NCI-H524 (cell line): ENCODE measurements at regions not wholly inside any gene's neighbourhood (a gene's known extent, or its start where the extent isn't known, plus 50 kb on each side); places are given as distances from the start of the nearest gene placed in this dataset.
A peak's percentile ranks its signal among the peaks of the same experiment; 100 is the strongest.

Experiments
- DNase-seq, 2 experiments: peaks; one replicate each; lab custom pipeline; 2025; lab: John Stamatoyannopoulos, UW

- DNase-seq: no peak
These were observed 609.5 kb upstream of the SLC8A1 start for GRCh38 chr2:41061356-41061755.

- DNase-seq: no peak
These were observed 610.4 kb upstream of the SLC8A1 start for GRCh38 chr2:41062336-41062735.

GRCh38 chr2:41066168-41066567 is 614.3 kb upstream of the SLC8A1 start:
- no peak for DNase-seq

- no peak for DNase-seq
These were observed 616.9 kb upstream of the SLC8A1 start for GRCh38 chr2:41068740-41069139.

- DNase-seq: peak in 1 of 2 experiments; percentile 71
These were observed 626.5 kb upstream of the SLC8A1 start for GRCh38 chr2:41078341-41078740.

GRCh38 chr2:41079011-41079410 is 627.1 kb upstream of the SLC8A1 start:
- DNase-seq: peak; percentile 14 to 74

GRCh38 chr2:41084321-41084720 is 632.4 kb upstream of the SLC8A1 start:
- DNase-seq: no peak

- DNase-seq: no peak
These were observed 636.1 kb upstream of the SLC8A1 start for GRCh38 chr2:41087946-41088345.

GRCh38 chr2:41101281-41101680 is 649.4 kb upstream of the SLC8A1 start:
- DNase-seq: no peak

- DNase-seq: no peak
These were observed 657.9 kb upstream of the SLC8A1 start for GRCh38 chr2:41109744-41110143.

- DNase-seq: no peak
These were observed 660.1 kb upstream of the SLC8A1 start for GRCh38 chr2:41111836-41112627.

GRCh38 chr2:41116106-41116797 is 664.4 kb upstream of the SLC8A1 start:
- DNase-seq: no peak

GRCh38 chr2:41119489-41119888 is 667.6 kb upstream of the SLC8A1 start:
- DNase-seq: no peak

- DNase-seq: no peak
These were observed 671.5 kb upstream of the SLC8A1 start for GRCh38 chr2:41123341-41123740.

GRCh38 chr2:41127351-41127750 is 675.5 kb upstream of the SLC8A1 start:
- peak; percentile 85 to 97 for DNase-seq

- no peak for DNase-seq
These were observed 678.1 kb upstream of the SLC8A1 start for GRCh38 chr2:41129988-41130387.

GRCh38 chr2:41137031-41137430 is 685.1 kb upstream of the SLC8A1 start:
- DNase-seq: no peak

- no peak for DNase-seq
These were observed 689.4 kb upstream of the SLC8A1 start for GRCh38 chr2:41141146-41141791.

- no peak for DNase-seq
These were observed 690.6 kb upstream of the SLC8A1 start for GRCh38 chr2:41142478-41142877.

- DNase-seq: no peak
These were observed 693.2 kb upstream of the SLC8A1 start for GRCh38 chr2:41145066-41145465.

GRCh38 chr2:41149054-41149453 is 697.2 kb upstream of the SLC8A1 start:
- no peak for DNase-seq

GRCh38 chr2:41151746-41152145 is 699.9 kb upstream of the SLC8A1 start:
- DNase-seq: no peak

GRCh38 chr2:41152318-41152717 is 700.4 kb upstream of the SLC8A1 start:
- DNase-seq: no peak
